Stimulated activated naive B cell treated with anti-CD40 and anti-IgM and Interleukin-4, amounts not matched to agents 10 μg/mL and 1 μg/mL and 100 μg/mL, for 72 hours (primary cell): ENCODE measurements at regions not wholly inside any gene's neighbourhood (a gene's known extent, or its start where the extent isn't known, plus 50 kb on each side); places are given as distances from the start of the nearest gene placed in this dataset.

ENCODE experiments used
- ATAC-seq, 2 donors: fragments of 150-1000 bp; cut with Tn5 transposase; replicated peaks; 2 replicates each; pipeline ENCODE4 v1.10.0; 2021; ENCODE audit warnings: moderate library complexity in 1 of 2
- DNase-seq: peaks from one replicate; pipeline ENCODE4 v3.0.0; 2021
- H3K27ac Mint-ChIP-seq: one replicate; pipeline ENCODE4 v1.8.0; 2022; ENCODE audit warnings: mild to moderate bottlenecking, mixed read lengths
- H3K27me3 Mint-ChIP-seq, 2 donors: one replicate each; pipeline ENCODE4 v1.8.0; 2022; ENCODE audit warnings: mixed read lengths in 2 of 2
- H3K36me3 Mint-ChIP-seq, 2 donors: one replicate each; pipeline ENCODE4 v1.8.0; 2022; ENCODE audit warnings: mixed read lengths in 2 of 2, mild to moderate bottlenecking in 1 of 2
- H3K4me1 Mint-ChIP-seq, 2 donors: one replicate each; pipeline ENCODE4 v1.8.0; 2022; ENCODE audit warnings: mixed read lengths in 2 of 2, mild to moderate bottlenecking in 1 of 2
- H3K4me3 Mint-ChIP-seq, 2 donors: one replicate each; pipeline ENCODE4 v1.8.0; 2022; ENCODE audit warnings: mild to moderate bottlenecking in 2 of 2, mixed read lengths in 2 of 2, moderate library complexity in 1 of 2
- H3K9me3 Mint-ChIP-seq, 2 donors: one replicate each; pipeline ENCODE4 v1.8.0; 2022; ENCODE audit warnings: mixed read lengths in 2 of 2, mild to moderate bottlenecking in 1 of 2

DNA sequence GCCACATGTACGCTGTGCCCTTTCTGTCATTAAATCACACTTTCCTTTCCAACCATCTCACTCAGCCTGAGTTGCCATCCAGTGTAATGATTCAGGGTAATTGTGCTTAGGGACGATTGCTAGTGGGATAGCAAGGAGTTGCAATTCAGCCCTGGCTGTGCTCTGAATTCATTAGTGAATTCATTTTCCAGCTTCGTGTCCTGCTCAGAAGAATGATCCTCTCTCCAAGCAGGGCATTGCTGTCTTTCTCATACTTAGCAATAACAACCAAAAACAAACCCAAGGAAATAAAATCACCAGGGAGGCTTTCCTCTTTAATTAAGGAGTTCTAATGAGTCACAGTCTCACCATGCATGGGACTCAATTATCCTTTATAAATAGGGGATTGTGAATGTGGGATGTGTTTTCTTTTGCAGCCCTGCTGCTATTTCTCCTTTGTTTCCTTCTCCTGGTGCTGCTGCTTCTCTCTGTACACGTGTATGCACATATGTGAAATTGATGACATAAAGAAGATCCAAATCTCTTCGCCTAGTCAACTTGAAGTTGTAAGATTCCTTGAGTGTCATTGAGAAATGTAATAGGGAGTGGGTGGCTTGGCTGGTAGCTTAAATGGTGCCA lies 167.0 kb downstream of the TSEN15 start:
- DNase-seq (no peak), ATAC-seq (no peak)
- Mint-ChIP-seq H3K36me3 (no peaks in the 10 kb centered on the region), H3K4me3 (no peak overlapping the region), H3K27ac (no peak overlapping the region), H3K4me1 (no peaks in the 10 kb centered on the region), H3K27me3 (peaks cover 4 to 9% of the 10 kb centered on the region in 2 donors), H3K9me3 (no peaks in the 10 kb centered on the region)

DNA sequence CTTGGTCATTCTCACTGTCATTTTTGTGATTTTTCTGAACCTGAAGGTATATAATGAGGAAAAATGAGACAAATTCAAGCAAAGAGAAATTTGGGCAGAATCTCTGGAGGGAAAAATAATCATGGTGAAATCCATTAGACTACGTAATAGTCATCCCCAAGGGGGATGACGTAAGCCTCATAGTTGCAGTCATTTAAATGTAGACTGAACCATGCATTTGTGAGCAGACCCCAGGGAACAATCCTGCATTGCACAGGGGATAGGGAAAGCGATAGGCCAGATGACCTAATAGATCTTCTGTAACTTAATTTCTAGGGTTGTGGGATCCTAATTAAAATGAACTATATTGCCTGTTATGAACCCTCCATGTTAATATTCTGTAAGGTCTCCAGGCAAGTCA lies 167.4 kb upstream of the C1orf21 start:
- no peaks in the 10 kb centered on the region for H3K9me3 Mint-ChIP-seq
- ATAC-seq (no peak), DNase-seq (no peak)
- no peaks in the 10 kb centered on the region for H3K36me3 Mint-ChIP-seq
- H3K4me3 Mint-ChIP-seq: no peak overlapping the region
- no peaks in the 10 kb centered on the region for H3K4me1 Mint-ChIP-seq
- peaks cover 13 to 18% of the 10 kb centered on the region in 2 donors for H3K27me3 Mint-ChIP-seq
- no peak overlapping the region for H3K27ac Mint-ChIP-seq

DNA sequence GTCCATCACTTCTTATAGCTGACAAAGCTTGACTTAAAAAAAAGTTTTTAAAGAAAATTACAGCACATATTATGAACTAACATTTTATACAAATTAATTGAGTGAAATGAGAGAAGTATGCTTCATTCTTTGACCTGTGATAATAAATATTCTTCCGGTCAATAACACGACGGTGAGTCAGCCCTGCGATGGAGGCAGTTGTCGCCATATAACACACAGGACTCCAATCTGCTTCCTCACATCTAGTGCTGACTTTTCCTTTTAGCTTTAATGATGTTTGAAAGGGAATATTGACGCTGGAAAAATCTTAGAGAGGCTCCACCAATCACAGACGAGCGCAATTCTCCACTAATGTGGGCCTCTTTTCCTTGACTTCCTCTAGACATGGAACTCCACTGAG lies 166.9 kb upstream of the C1orf21 start:
- Mint-ChIP-seq H3K36me3 (no peaks in the 10 kb centered on the region), H3K4me3 (no peak overlapping the region), H3K27ac (no peak overlapping the region), H3K9me3 (no peaks in the 10 kb centered on the region), H3K27me3 (peaks cover 13 to 18% of the 10 kb centered on the region in 2 donors), H3K4me1 (no peaks in the 10 kb centered on the region)
- DNase-seq (no peak), ATAC-seq (no peak)

DNA sequence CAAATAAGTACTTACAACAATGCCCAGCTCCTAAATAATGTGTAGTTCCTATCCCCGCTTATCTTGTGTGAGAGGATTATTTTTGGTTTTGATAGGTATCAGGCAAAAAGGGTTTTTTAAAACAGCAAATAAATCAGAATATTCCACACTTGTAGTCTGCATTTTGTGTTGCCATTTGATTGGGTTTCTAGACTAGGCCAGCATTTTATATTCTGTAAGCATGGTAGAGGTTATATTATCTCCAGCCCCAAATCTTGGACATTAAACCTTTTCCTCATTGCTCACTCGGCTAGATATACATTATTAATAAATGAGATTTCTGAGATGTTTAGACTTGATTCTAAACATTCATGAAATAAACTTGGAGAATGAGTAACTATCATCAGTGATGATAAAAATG lies 165.7 kb upstream of the C1orf21 start:
- ATAC-seq: no peak
- no peaks in the 10 kb centered on the region for H3K36me3 Mint-ChIP-seq
- no peak for DNase-seq
- no peak overlapping the region for H3K27ac Mint-ChIP-seq
- no peak overlapping the region for H3K4me3 Mint-ChIP-seq
- no peaks in the 10 kb centered on the region for H3K4me1 Mint-ChIP-seq
- peaks cover 13 to 17% of the 10 kb centered on the region in 2 donors for H3K27me3 Mint-ChIP-seq
- no peaks in the 10 kb centered on the region for H3K9me3 Mint-ChIP-seq

DNA sequence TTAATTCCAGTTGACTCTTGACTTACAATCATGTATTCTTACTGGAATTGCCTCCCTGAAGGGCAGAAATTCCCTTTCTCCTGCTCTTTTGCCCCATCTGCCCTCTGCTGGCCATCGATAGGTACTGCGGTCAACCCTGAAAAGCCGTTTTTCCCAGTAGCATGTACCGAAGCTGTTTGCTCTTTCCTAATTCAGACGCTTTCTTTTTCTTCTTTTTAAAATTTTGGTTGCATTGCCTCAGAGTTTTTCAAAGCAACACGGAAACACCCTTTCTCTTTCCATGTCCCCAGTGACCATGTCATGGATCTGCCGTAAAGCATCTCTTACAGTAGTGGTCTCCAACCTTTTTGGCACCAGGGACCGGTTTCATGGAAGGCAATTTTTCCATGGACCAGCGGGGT lies 164.2 kb upstream of the C1orf21 start:
- H3K36me3 Mint-ChIP-seq: no peaks in the 10 kb centered on the region
- no peaks in the 10 kb centered on the region for H3K9me3 Mint-ChIP-seq
- no peaks in the 10 kb centered on the region for H3K4me1 Mint-ChIP-seq
- H3K27me3 Mint-ChIP-seq: peaks cover 13% of the 10 kb centered on the region in 2 donors
- DNase-seq (no peak), ATAC-seq (no peak)
- H3K27ac Mint-ChIP-seq: no peak overlapping the region
- H3K4me3 Mint-ChIP-seq: no peak overlapping the region

DNA sequence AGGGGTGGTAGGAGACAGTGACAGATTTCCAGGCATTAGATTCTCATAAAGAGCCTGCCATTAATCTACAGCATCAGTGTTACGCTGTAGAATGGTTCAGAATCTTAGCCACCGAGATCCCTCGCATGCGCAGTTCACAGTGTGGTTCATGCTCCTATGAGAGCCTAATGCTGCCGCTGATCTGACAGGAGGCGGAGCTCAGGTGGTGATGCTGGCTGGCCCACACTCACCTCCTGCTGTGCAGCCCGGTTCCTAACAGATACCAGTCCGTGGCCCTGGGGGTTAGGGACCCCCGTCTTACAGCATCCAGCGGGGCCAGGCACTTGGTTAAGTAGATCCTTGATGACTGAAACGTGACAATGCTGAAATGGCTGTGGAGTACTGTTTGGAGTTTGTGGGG lies 163.6 kb upstream of the C1orf21 start:
- H3K4me1 Mint-ChIP-seq: no peaks in the 10 kb centered on the region
- H3K4me3 Mint-ChIP-seq: no peak overlapping the region
- H3K9me3 Mint-ChIP-seq: no peaks in the 10 kb centered on the region
- H3K27me3 Mint-ChIP-seq: peaks cover 13% of the 10 kb centered on the region in 2 donors
- no peaks in the 10 kb centered on the region for H3K36me3 Mint-ChIP-seq
- ATAC-seq (no peak), DNase-seq (no peak)
- H3K27ac Mint-ChIP-seq: no peak overlapping the region

DNA sequence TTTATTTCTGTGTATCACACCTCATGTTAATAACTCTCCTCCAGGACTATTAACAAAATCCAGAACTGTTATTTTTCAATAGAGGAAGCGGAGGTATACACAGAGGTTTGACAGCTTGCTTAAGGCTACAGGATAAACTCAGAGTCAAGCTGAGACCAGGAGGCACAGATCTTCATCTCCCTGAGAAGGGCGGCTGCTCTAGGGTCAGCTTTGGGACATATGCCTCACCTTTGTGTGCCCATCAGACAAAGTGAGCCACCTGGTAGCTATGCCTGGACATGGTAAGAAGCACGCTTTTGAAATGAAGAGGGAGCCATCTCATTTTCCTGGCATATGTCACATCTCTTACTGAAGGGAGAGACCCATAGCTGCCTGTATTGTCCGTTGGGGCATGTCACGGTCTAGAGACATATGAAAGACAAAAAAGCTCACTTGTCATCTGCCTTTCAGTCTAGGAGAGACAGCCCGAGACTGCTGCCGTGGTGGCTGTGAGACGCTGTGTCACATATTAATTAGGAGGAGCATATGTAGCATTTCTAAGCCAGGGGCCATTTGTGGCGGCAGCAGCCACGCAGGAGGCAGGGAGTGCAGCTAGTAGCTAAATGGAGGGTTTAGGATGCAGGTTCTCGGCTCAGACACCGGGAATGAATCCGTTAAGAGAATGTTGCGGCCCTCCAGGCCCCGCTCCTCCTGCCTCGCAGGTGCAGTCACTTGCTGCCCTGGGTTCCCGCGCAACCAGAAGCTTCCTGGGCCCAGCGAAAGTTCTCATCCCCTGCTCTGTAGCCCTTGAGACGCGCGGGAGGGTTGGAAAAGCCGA lies 161.3 kb upstream of the C1orf21 start:
- ATAC-seq: no peak
- no peak for DNase-seq
- Mint-ChIP-seq H3K27me3 (peaks cover 13% of the 10 kb centered on the region in 2 donors), H3K36me3 (no peaks in the 10 kb centered on the region), H3K27ac (no peak overlapping the region), H3K4me3 (no peak overlapping the region), H3K9me3 (peaks cover 0 to 4% of the 10 kb centered on the region in 2 donors), H3K4me1 (no peaks in the 10 kb centered on the region)

DNA sequence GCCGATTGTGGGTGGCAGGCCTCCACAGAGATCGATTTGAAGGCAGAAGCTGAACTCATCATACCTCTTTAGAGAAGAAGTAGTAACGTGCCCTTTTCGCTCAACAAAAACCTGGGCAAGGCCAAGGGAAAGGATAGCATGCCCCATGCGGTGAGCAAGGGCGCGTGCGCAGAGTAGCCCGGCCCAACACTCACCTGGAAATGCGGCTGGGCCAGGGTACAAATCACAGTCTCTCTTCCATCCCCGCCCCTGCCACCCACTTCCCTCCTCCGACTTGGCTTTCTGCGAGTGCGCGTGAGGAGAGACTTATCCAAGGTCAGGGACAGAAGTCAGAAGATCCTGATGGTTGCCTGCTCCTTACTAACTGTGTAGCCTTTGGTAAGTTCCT lies 160.7 kb upstream of the C1orf21 start:
- DNase-seq (no peak), ATAC-seq (no peak)
- Mint-ChIP-seq H3K4me1 (no peaks in the 10 kb centered on the region), H3K27me3 (peaks cover 13% of the 10 kb centered on the region in 2 donors), H3K4me3 (no peak overlapping the region), H3K36me3 (no peaks in the 10 kb centered on the region), H3K27ac (no peak overlapping the region), H3K9me3 (peaks cover 0 to 4% of the 10 kb centered on the region in 2 donors)

DNA sequence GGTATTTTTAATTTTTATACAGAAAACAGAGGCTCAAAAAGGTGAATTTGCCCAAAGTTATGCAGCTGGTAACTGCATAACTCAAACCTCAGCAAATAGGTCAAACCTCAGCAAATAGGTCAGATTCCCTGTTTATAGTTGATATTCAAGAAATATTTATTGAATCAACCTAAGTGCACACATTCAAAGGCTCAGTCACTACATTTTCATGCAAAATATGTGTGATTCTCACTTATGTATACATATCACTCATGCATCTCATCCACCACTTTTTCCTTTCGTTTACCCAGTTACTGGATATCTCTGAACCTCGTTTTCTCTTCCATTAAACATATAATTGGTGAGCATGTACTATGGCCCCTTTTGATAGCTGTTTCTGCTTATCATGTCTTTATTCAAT lies 158.3 kb upstream of the C1orf21 start:
- no peaks in the 10 kb centered on the region for H3K36me3 Mint-ChIP-seq
- H3K4me1 Mint-ChIP-seq: no peaks in the 10 kb centered on the region
- H3K9me3 Mint-ChIP-seq: peaks cover 0 to 4% of the 10 kb centered on the region in 2 donors
- H3K4me3 Mint-ChIP-seq: no peak overlapping the region
- DNase-seq (no peak), ATAC-seq (no peak)
- H3K27ac Mint-ChIP-seq: no peak overlapping the region
- H3K27me3 Mint-ChIP-seq: peaks cover 14 to 17% of the 10 kb centered on the region in 2 donors

DNA sequence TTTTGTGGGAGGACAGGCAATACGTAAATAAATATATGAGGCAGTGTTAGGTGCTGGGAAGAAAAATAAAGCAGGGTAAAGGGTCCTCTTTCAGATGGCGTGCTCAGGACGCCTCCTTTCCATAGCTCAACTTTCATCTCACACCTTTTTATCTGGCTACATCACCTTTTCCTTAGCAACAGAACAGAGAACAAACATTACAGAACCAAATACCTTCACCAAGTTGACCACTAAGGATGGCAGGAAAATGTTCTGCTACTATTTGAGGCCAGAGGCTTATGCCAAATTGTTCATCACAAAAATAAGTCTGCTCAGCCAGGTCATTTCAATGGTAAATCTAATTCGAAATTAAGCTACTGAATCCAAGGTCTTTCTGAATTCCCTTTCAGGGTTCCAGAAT lies 149.2 kb upstream of the C1orf21 start:
- no peaks in the 10 kb centered on the region for H3K4me1 Mint-ChIP-seq
- peaks cover 1 to 4% of the 10 kb centered on the region in 2 donors for H3K9me3 Mint-ChIP-seq
- H3K27me3 Mint-ChIP-seq: peaks cover 5 to 12% of the 10 kb centered on the region in 2 donors
- H3K4me3 Mint-ChIP-seq: no peak overlapping the region
- no peak overlapping the region for H3K27ac Mint-ChIP-seq
- ATAC-seq: no peak
- H3K36me3 Mint-ChIP-seq: no peaks in the 10 kb centered on the region
- no peak for DNase-seq

DNA sequence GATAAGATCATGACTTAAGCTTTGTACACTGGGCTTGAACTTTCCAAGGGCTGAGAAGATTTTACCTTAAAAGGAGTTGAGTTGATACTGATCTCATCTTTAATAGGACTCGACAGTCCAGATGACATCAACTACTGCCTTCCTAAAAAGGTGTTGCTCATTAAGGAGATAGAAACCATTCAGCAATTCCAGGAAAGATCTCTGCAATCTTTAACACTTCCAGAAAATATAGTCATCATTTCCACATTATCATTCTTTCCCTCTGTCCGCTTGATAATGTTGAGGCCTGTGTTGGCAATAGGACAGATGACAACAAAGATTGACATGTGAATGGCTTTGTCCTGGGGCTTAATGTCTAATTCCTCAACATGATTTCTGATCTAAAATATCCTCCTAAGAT lies 145.4 kb upstream of the C1orf21 start:
- H3K4me3 Mint-ChIP-seq: no peak overlapping the region
- H3K27ac Mint-ChIP-seq: no peak overlapping the region
- H3K36me3 Mint-ChIP-seq: no peaks in the 10 kb centered on the region
- peaks cover 0 to 4% of the 10 kb centered on the region in 2 donors for H3K27me3 Mint-ChIP-seq
- no peak for DNase-seq
- H3K4me1 Mint-ChIP-seq: no peaks in the 10 kb centered on the region
- no peak for ATAC-seq
- H3K9me3 Mint-ChIP-seq: peaks cover 0 to 3% of the 10 kb centered on the region in 2 donors

DNA sequence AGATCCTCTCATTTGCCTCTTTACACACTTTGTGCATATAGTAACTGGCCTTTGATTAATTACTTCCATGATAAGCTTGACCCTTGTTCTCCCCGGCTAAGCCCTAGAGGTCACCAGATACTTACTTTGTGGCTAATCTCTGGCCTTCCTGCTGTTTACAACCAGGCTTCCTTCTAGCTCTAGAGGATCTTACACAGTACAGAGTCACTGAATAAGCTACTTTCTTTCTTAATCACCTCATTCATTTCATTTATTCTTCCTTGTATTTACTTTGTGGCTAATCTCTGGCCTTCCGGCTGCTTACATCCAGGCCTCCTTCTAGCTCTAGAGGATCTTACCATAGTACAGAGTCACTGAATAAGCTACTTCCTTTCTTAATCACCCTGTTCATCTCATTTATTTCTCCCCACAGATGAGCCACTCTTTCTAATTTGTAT lies 144.3 kb upstream of the C1orf21 start:
- H3K36me3 Mint-ChIP-seq: no peaks in the 10 kb centered on the region
- no peak for ATAC-seq
- no peaks in the 10 kb centered on the region for H3K4me1 Mint-ChIP-seq

DNA sequence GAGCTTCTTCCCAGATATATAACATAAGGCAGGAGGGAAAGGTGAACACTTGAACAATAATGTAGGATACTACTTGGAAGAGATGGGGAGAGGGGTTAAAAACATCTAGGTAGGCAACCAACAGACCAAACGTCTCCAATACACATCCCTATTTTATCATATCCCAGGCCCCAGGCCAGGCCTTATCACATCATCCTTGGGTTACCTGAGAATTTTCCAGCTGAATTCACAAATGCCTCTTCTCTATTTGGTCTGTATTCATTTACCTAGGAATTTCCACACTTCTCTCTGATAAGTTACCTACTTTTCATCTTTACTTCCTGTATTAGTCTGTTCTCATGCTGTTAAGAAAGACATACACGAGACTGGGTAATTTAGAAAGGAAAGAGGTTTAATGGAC lies 141.9 kb upstream of the C1orf21 start:
- Mint-ChIP-seq H3K27ac (no peak overlapping the region), H3K27me3 (peaks cover 0 to 8% of the 10 kb centered on the region in 2 donors), H3K4me3 (no peak overlapping the region), H3K4me1 (no peaks in the 10 kb centered on the region), H3K36me3 (no peaks in the 10 kb centered on the region), H3K9me3 (peaks cover 0 to 3% of the 10 kb centered on the region in 2 donors)
- ATAC-seq (no peak), DNase-seq (no peak)

More for the DNA sequence above, 144.3 kb upstream of the C1orf21 start:
- no peak for DNase-seq
- Mint-ChIP-seq H3K4me3 (no peak overlapping the region), H3K9me3 (peaks cover 0 to 3% of the 10 kb centered on the region in 2 donors), H3K27me3 (peaks cover 0 to 4% of the 10 kb centered on the region in 2 donors), H3K27ac (no peak overlapping the region)

DNA sequence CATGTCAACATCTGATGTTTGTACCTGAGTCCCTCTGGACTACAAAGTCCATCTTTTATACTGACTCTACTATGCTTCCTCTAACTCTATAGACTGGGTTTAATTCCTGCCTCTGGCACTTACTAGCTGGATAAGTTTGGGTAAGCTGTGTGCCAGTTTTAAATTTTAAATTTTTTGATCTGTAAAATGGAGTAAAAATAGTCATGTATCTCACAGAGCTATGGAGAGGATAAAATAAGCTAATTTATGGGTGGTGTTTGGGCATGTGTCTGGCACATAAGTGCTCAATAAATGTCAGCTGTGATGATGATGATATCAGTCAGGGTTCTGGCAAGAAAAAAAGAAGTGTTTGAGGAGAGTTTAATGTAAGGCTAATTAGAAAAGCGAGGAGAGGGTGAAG lies 139.2 kb upstream of the C1orf21 start:
- DNase-seq (no peak), ATAC-seq (no peak)
- Mint-ChIP-seq H3K36me3 (no peaks in the 10 kb centered on the region), H3K27me3 (peaks cover 0 to 8% of the 10 kb centered on the region in 2 donors), H3K4me1 (no peaks in the 10 kb centered on the region), H3K4me3 (no peak overlapping the region), H3K27ac (no peak overlapping the region), H3K9me3 (peaks cover 0 to 3% of the 10 kb centered on the region in 2 donors)

DNA sequence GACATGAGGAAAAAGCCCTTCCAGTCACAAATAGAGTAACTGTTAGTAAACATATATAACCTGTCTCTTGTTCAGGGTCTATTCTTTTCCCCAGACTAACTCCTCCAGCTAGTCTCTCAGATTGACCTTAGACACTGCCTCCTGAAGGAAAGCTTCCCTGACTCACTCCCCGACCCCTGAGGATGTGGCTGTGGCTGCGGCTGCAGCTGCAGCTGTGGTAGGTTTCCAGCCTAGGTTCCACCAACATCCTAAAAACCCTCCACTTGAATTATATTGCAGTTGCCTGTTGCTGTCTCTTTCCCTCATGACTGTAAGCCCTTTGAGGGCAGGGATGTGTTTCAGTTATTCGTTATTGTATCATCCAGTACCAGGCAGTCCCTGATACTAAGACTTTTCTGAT lies 132.9 kb upstream of the C1orf21 start:
- Mint-ChIP-seq H3K27ac (no peak overlapping the region), H3K36me3 (no peaks in the 10 kb centered on the region), H3K27me3 (peaks cover 12 to 14% of the 10 kb centered on the region in 2 donors), H3K4me3 (no peak overlapping the region), H3K4me1 (no peaks in the 10 kb centered on the region), H3K9me3 (peaks cover 0 to 3% of the 10 kb centered on the region in 2 donors)
- ATAC-seq: no peak
- DNase-seq: no peak
